ENCODE measurements at regions not wholly inside any gene's neighbourhood (a gene's known extent, or its start where the extent isn't known, plus 50 kb on each side); places are given as distances from the start of the nearest gene placed in this dataset.

- no peaks in the 10 kb centered on the region for H3K27me3 ChIP-seq
- H3K4me1 ChIP-seq, result peaks cover 47% of the 10 kb centered on the region
- peak; percentile 76 for ATAC-seq
- no peaks in the 10 kb centered on the region for H3K36me3 ChIP-seq (replicated peaks in 1 of 2; ENCODE audit: insufficient read depth in 1 of 2, low read depth in 2 of 2)
- peak overlapping the region; percentile 73 to 87 (median 78) for H3K27ac ChIP-seq
- intact Hi-C loops (cut with DNase I), result no loop called here
- DNase-seq, result no peak
- TF ChIP-seq POLR2A (IDR thresholded peaks at IDR 0.05), result no peak
- H3K9me3 ChIP-seq, result no peaks in the 10 kb centered on the region
- H3K4me3 ChIP-seq, result no peak overlapping the region
These were observed 512.2 kb upstream of the SYNCRIP start for GRCh38 chr6:86154852-86155251.

GRCh38 chr6:86153521-86153920, 510.8 kb upstream of the SYNCRIP start:
- Histone ChIP-seq H3K27ac (peak overlapping the region; percentile 73 to 87 (median 78)), H3K4me1 (peaks cover 50% of the 10 kb centered on the region), H3K4me3 (no peak overlapping the region), H3K9me3 (no peaks in the 10 kb centered on the region), H3K36me3 (replicated peaks in 1 of 2; ENCODE audit: insufficient read depth in 1 of 2, low read depth in 2 of 2) (no peaks in the 10 kb centered on the region), H3K27me3 (no peaks in the 10 kb centered on the region)
- ATAC-seq, result peak; percentile 96
- intact Hi-C loops (cut with DNase I), result no loop called here
- TF ChIP-seq CTCF (IDR thresholded peaks at IDR 0.05), result no peak
- peak in 2 of 3 donors; percentile 13 to 19 for TF ChIP-seq POLR2A (IDR thresholded peaks at IDR 0.05)
- peak; percentile 78 to 88 (median 80) for DNase-seq
- WGBS, 2 donors, result 13 to 16% methylated on average over 3 of the region's 3 CpGs

GRCh38 chr6:86152546-86152945, 509.9 kb upstream of the SYNCRIP start:
- Histone ChIP-seq H3K36me3 (replicated peaks in 1 of 2; ENCODE audit: insufficient read depth in 1 of 2, low read depth in 2 of 2) (no peaks in the 10 kb centered on the region), H3K4me1 (peaks cover 54% of the 10 kb centered on the region), H3K27ac (peak overlapping the region in 3 of 4 donors; percentile 73 to 79 (median 77)), H3K27me3 (no peaks in the 10 kb centered on the region), H3K9me3 (no peaks in the 10 kb centered on the region), H3K4me3 (no peak overlapping the region)
- TF ChIP-seq POLR2A (IDR thresholded peaks at IDR 0.05), result no peak
- no peak for TF ChIP-seq CTCF (IDR thresholded peaks at IDR 0.05)
- 56 to 71% methylated on average over 4 of the region's 4 CpGs for WGBS, 2 donors
- DNase-seq (peak in 2 of 4 donors; percentile 24 to 27), ATAC-seq (no peak)
- intact Hi-C loops (cut with DNase I), result no loop called here

GRCh38 chr6:86148586-86148985, 505.9 kb upstream of the SYNCRIP start:
- H3K27ac ChIP-seq, result no peak overlapping the region
- TF ChIP-seq POLR2A (IDR thresholded peaks at IDR 0.05) (no peak), CTCF (IDR thresholded peaks at IDR 0.05) (no peak)
- intact Hi-C loops (cut with DNase I), result no loop called here
- peaks cover 0 to 3% of the 10 kb centered on the region in 2 donors for H3K27me3 ChIP-seq
- DNase-seq (peak; percentile 63 to 73 (median 72)), ATAC-seq (peak; percentile 73)
- peaks cover 26% of the 10 kb centered on the region for H3K4me1 ChIP-seq
- no peaks in the 10 kb centered on the region for H3K36me3 ChIP-seq (replicated peaks in 1 of 2; ENCODE audit: insufficient read depth in 1 of 2, low read depth in 2 of 2)
- 60 to 62% methylated on average over 7 of the region's 7 CpGs for WGBS, 2 donors
- H3K9me3 ChIP-seq, result no peaks in the 10 kb centered on the region
- no peak overlapping the region for H3K4me3 ChIP-seq

GRCh38 chr6:86147859-86148258, 505.2 kb upstream of the SYNCRIP start:
- TF ChIP-seq CTCF (IDR thresholded peaks at IDR 0.05), result no peak
- no peak for TF ChIP-seq POLR2A (IDR thresholded peaks at IDR 0.05)
- Histone ChIP-seq H3K4me1 (peaks cover 20% of the 10 kb centered on the region), H3K4me3 (no peak overlapping the region), H3K9me3 (no peaks in the 10 kb centered on the region), H3K27ac (no peak overlapping the region), H3K27me3 (peaks cover 0 to 3% of the 10 kb centered on the region in 2 donors), H3K36me3 (replicated peaks in 1 of 2; ENCODE audit: insufficient read depth in 1 of 2, low read depth in 2 of 2) (no peaks in the 10 kb centered on the region)
- intact Hi-C loops (cut with DNase I), result no loop called here
- 87 to 92% methylated on average over 5 of the region's 5 CpGs for WGBS, 2 donors
- ATAC-seq (no peak), DNase-seq (no peak)

Measured in body of pancreas (tissue), 4 donors.